ENCODE measurements at regions not wholly inside any gene's neighbourhood (a gene's known extent, or its start where the extent isn't known, plus 50 kb on each side); places are given as distances from the start of the nearest gene placed in this dataset.

DNA sequence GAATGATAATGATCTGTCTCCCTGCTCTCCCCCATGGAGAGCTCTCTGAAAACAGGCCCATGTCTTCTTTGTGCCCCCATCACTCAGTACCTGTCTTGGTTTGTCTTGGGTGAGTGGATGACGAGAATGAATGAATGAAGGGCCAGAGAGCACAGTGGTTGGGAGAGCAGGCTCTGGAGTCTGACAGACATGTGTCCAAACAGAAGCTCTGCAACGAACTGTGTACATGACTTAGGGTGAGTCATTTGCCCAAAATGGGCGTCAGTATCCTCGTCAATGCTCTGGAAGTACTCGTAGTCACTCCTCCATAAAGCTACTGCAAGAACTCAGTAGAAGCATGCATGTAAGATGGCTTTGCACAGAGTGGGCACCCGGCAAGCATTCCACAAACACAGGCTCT, 170.2 kb upstream of the TLE3 start:
- DNase-seq (no peak), ATAC-seq (no peak)
- Histone ChIP-seq H3K9me3 (no peaks in the 10 kb centered on the region), H3K4me1 (peaks cover 75% of the 10 kb centered on the region), H3K27me3 (ENCODE audit: low read depth) (no peaks in the 10 kb centered on the region), H3K4me3 (no peak overlapping the region), H3K36me3 (no peaks in the 10 kb centered on the region), H3K27ac (no peak overlapping the region)
- intact Hi-C loops (cut with DNase I), result no loop called here
- TF ChIP-seq, protein P1, sequence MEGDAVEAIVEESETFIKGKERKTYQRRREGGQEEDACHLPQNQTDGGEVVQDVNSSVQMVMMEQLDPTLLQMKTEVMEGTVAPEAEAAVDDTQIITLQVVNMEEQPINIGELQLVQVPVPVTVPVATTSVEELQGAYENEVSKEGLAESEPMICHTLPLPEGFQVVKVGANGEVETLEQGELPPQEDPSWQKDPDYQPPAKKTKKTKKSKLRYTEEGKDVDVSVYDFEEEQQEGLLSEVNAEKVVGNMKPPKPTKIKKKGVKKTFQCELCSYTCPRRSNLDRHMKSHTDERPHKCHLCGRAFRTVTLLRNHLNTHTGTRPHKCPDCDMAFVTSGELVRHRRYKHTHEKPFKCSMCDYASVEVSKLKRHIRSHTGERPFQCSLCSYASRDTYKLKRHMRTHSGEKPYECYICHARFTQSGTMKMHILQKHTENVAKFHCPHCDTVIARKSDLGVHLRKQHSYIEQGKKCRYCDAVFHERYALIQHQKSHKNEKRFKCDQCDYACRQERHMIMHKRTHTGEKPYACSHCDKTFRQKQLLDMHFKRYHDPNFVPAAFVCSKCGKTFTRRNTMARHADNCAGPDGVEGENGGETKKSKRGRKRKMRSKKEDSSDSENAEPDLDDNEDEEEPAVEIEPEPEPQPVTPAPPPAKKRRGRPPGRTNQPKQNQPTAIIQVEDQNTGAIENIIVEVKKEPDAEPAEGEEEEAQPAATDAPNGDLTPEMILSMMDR (IDR thresholded peaks at IDR 0.05), result no peak

DNA sequence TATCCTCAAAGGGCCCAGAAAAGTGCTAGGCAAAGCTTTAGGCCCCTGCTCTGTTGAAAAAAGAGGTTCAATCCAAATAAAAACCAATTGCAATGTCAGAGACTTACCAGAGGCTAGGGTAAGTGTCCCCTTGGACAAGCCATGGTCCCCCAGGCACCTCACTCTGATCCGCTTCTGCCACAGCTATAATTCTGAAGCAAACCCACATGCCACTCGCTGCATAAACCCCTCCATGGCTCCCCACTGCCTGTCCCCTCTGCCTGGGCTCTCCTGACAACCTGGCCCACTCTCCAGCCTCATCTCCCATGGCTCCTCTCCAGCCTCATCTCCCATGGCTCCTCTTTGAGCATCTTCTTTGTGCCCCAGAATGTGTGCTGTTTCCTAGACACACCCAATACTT, 169.6 kb upstream of the TLE3 start:
- Histone ChIP-seq H3K27ac (peak overlapping the region; percentile 8), H3K27me3 (ENCODE audit: low read depth) (no peaks in the 10 kb centered on the region), H3K4me1 (peaks cover 75% of the 10 kb centered on the region), H3K4me3 (no peak overlapping the region), H3K36me3 (no peaks in the 10 kb centered on the region), H3K9me3 (no peaks in the 10 kb centered on the region)
- no peak for ATAC-seq
- no peak for DNase-seq
- TF ChIP-seq, protein P1 (IDR thresholded peaks at IDR 0.05), result no peak
- intact Hi-C loops (cut with DNase I), result no loop called here

DNA sequence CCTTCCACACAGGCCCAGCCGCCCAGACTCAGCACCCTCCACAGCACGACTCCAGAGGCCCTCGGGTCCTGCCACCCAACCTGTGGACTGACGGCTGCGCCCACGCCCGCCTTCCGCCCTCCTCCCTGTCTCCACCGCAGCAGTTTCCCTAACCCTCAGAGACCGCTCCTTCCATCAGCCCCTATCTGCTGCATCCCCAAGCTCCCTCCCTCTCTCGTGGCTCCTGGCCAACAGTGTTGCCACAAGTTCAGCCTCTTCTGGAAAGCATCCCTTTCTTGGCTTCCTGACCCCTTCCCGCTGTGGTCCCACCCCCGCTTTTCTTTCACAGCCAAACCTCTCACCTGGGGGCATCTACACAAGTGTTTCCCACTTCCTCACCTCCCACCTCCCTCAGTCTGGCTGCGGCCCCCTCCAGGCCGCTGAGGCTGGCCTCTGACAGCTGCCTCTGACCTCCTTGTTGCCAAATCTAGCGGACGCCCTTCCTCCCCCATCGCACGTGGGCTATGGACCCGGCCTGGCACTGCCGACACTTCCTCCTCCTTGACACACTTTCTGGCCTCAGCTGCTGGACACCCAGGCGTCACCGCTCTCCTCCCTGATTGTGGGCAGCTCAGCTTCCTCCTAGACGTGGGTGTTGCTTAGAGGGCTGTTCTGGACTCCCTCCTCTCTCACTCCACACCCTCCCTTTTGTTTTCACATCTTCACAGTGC, 168.8 kb upstream of the TLE3 start:
- Histone ChIP-seq H3K9me3 (no peaks in the 10 kb centered on the region), H3K27ac (peak overlapping the region; percentile 36), H3K36me3 (no peaks in the 10 kb centered on the region), H3K4me3 (no peak overlapping the region), H3K27me3 (ENCODE audit: low read depth) (no peaks in the 10 kb centered on the region), H3K4me1 (peaks cover 72% of the 10 kb centered on the region)
- peak; percentile 83 to 91 for ATAC-seq
- peak; percentile 91 for DNase-seq
- intact Hi-C loops (cut with DNase I), result no loop called here
- TF ChIP-seq, protein P1 (IDR thresholded peaks at IDR 0.05), result no peak

DNA sequence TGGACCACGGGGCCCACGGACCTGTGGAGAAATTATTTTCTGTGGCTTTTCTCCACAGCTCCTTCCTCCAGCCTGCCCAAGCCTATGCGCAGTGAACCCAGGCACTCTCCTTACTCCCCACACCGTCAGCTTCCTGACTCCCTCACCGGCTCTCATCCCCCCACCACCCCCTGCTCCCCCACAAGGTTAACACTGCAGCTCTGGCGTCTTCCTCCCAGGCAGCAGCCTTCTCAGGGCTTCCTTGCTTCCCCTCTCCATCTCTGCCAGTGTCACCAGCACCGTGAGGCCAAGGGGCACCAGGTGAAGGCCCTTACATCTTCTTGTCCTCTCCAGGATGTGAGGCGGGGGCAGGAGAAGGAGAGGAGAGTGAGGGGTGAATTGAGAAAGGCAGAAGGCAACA, 168.3 kb upstream of the TLE3 start:
- TF ChIP-seq, protein P1 (IDR thresholded peaks at IDR 0.05), result no peak
- no peak overlapping the region for H3K27ac ChIP-seq

DNA sequence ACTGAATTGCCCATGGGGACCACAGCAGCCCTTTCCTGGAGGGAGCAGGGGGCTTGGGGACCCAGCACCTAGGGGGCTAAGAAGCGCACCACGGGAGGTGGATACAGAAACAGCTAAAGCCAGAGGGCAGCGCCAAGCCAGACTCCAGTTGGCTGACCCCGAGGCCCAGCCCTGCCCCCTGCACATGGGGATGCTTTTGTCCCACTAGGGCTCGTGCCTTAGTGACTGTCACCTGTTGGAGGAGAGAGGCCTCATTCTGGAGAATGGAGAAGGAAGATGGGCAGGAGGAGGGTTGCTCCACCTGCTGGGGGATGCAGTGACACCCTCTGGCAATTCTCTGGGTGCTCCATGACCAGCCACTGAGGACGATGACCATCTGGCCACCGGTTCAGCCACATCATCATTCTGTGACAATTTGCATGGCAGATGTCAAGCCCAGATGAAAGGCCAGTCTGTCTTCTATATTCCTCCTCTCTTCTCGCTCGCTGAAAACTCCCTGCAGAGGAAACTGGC, 167.8 kb upstream of the TLE3 start:
- Histone ChIP-seq H3K9me3 (no peaks in the 10 kb centered on the region), H3K27ac (no peak overlapping the region), H3K4me1 (peaks cover 62% of the 10 kb centered on the region), H3K36me3 (no peaks in the 10 kb centered on the region), H3K4me3 (no peak overlapping the region), H3K27me3 (ENCODE audit: low read depth) (no peaks in the 10 kb centered on the region)
- DNase-seq (no peak), ATAC-seq (no peak)
- TF ChIP-seq, protein P1 (IDR thresholded peaks at IDR 0.05), result no peak
- intact Hi-C loops (cut with DNase I), result no loop called here

More for the DNA sequence above, 168.3 kb upstream of the TLE3 start:
- Histone ChIP-seq H3K4me3 (no peak overlapping the region), H3K27me3 (ENCODE audit: low read depth) (no peaks in the 10 kb centered on the region), H3K4me1 (peaks cover 66% of the 10 kb centered on the region), H3K36me3 (no peaks in the 10 kb centered on the region), H3K9me3 (no peaks in the 10 kb centered on the region)
- DNase-seq (no peak), ATAC-seq (no peak)
- intact Hi-C loops (cut with DNase I), result no loop called here

All from lower lobe of right lung (tissue), 2 donors.